Mucosa of descending colon (tissue), 3 donors: ENCODE measurements at regions not wholly inside any gene's neighbourhood (a gene's known extent, or its start where the extent isn't known, plus 50 kb on each side); places are given as distances from the start of the nearest gene placed in this dataset.

ENCODE experiments used
- ATAC-seq: fragments of 200-7000 bp; cut with Tn5 transposase; one replicate; pipeline ENCODE4 v1.9.1; 2020; ENCODE audit warnings: mild to moderate bottlenecking, moderate library complexity
- DNase-seq, 3 donors: peaks; one replicate each; pipeline ENCODE4 v3.0.0-alpha.2; 2020
- H3K36me3 ChIP-seq: fragments of 200-600 bp; one replicate; pipeline ENCODE4 v1.8.0; 2021; ENCODE audit warnings: low read depth, mild to moderate bottlenecking
- H3K4me1 ChIP-seq: fragments of 200-600 bp; one replicate; pipeline ENCODE4 v1.8.0; 2021; ENCODE audit warnings: low read depth, mild to moderate bottlenecking
- H3K4me3 ChIP-seq: fragments of 200-600 bp; one replicate; pipeline ENCODE4 v1.8.0; 2021; ENCODE audit warnings: mild to moderate bottlenecking
- H3K9me3 ChIP-seq: fragments of 200-600 bp; one replicate; pipeline ENCODE4 v1.8.0; 2021; ENCODE audit warnings: mild to moderate bottlenecking
- CTCF ChIP-seq: fragments of 200-600 bp; IDR thresholded peaks from one replicate; pipeline ENCODE4 v1.8.0; 2022; ENCODE audit warnings: antibody characterized with exemption, mild to moderate bottlenecking
- intact Hi-C, 2 donors: fragments of 100-400 bp; cut with DNase I in 1 of 2; cut with micrococcal nuclease in 1 of 2; formaldehyde crosslinking; loops; one replicate each; pipeline versions ENCODE4 v1.11.0 to v1.11.1; 2022; cut with DNase I, micrococcal nuclease
- donor health status: DM: no; HTN: no; CAD: no; lungs with moderate emphysema.
- donor health status: DM: no; HTN: no; CAD: no.
- donor health status: DM: no; HTN: yes; CAD: no.

GRCh38 chr5:32521481-32521880 lies 63.9 kb upstream of the SUB1 start:
- Histone ChIP-seq H3K4me3 (no peak overlapping the region), H3K4me1 (no peaks in the 10 kb centered on the region), H3K9me3 (no peaks in the 10 kb centered on the region), H3K36me3 (no peaks in the 10 kb centered on the region)
- TF ChIP-seq CTCF: no peak
- ATAC-seq (no peak), DNase-seq (no peak)
- intact Hi-C loops: no loop called here

GRCh38 chr5:32520972-32521371 lies 64.4 kb upstream of the SUB1 start:
- TF ChIP-seq CTCF: no peak
- DNase-seq: no peak
- Histone ChIP-seq H3K4me3 (no peak overlapping the region), H3K36me3 (no peaks in the 10 kb centered on the region), H3K9me3 (no peaks in the 10 kb centered on the region), H3K4me1 (no peaks in the 10 kb centered on the region)
- intact Hi-C loops: no loop called here
- no peak for ATAC-seq

GRCh38 chr5:32520356-32520755 lies 65.0 kb upstream of the SUB1 start:
- intact Hi-C loops: no loop called here
- no peak for TF ChIP-seq CTCF
- no peak for ATAC-seq
- DNase-seq: no peak
- Histone ChIP-seq H3K9me3 (no peaks in the 10 kb centered on the region), H3K4me1 (no peaks in the 10 kb centered on the region), H3K36me3 (no peaks in the 10 kb centered on the region), H3K4me3 (no peak overlapping the region)

- no peak for TF ChIP-seq CTCF
- H3K4me3 ChIP-seq: no peak overlapping the region
- H3K9me3 ChIP-seq: no peaks in the 10 kb centered on the region
- intact Hi-C loops: no loop called here
- DNase-seq (no peak), ATAC-seq (no peak)
- no peaks in the 10 kb centered on the region for H3K36me3 ChIP-seq
- H3K4me1 ChIP-seq: no peaks in the 10 kb centered on the region
Measured at GRCh38 chr5:32519508-32519907, 65.8 kb upstream of the SUB1 start.

GRCh38 chr5:32514806-32515205 lies 70.3 kb upstream of the ZFR start:
- no peaks in the 10 kb centered on the region for H3K36me3 ChIP-seq
- no peak overlapping the region for H3K4me3 ChIP-seq
- H3K9me3 ChIP-seq: no peaks in the 10 kb centered on the region
- DNase-seq: no peak
- H3K4me1 ChIP-seq: no peaks in the 10 kb centered on the region
- intact Hi-C loops: no loop called here
- TF ChIP-seq CTCF: no peak
- no peak for ATAC-seq

- no peak for ATAC-seq
- no peak for TF ChIP-seq CTCF
Measured at GRCh38 chr5:32512926-32513325, 68.4 kb upstream of the ZFR start.

More at GRCh38 chr5:32512926-32513325, 68.4 kb upstream of the ZFR start:
- no peaks in the 10 kb centered on the region for H3K36me3 ChIP-seq
- no peaks in the 10 kb centered on the region for H3K4me1 ChIP-seq
- H3K4me3 ChIP-seq: no peak overlapping the region
- intact Hi-C loops: no loop called here
- DNase-seq: no peak
- H3K9me3 ChIP-seq: no peaks in the 10 kb centered on the region
